SU-DHL-6 (cell line): ENCODE measurements at regions not wholly inside any gene's neighbourhood (a gene's known extent, or its start where the extent isn't known, plus 50 kb on each side); places are given as distances from the start of the nearest gene placed in this dataset.

Source experiments
- H2AFZ ChIP-seq: fragments of 200-600 bp; sonication (generic); 2 replicates; pipeline ENCODE4 v1.6.1; 2014; ENCODE audit warnings: low read depth, mild to moderate bottlenecking, moderate library complexity, mixed read lengths, antibody characterized with exemption, low read length; ENCODE audit not compliant: severe bottlenecking
- H3F3A ChIP-seq: fragments of 200-600 bp; shearing (Covaris generic); 2 replicates; pipeline ENCODE4 v1.6.0; 2016; ENCODE audit warnings: antibody characterized with exemption, mild to moderate bottlenecking; ENCODE audit not compliant: insufficient read depth
- H3K27ac ChIP-seq: fragments of 200-600 bp; sonication (generic); 2 replicates; pipeline ENCODE4 v1.5.1; 2016; ENCODE audit warnings: low read depth, mild to moderate bottlenecking, low read length, moderate library complexity, mixed read lengths
- H3K27me3 ChIP-seq: fragments of 200-600 bp; sonication (generic), shearing (Covaris generic); 2 replicates; pipeline ENCODE4 v1.6.0; 2014; ENCODE audit warnings: mild to moderate bottlenecking, low read length
- H3K36me3 ChIP-seq: fragments of 200-600 bp; sonication (generic); 2 replicates; pipeline ENCODE4 v1.6.1; 2014; ENCODE audit warnings: mild to moderate bottlenecking, low read length, mixed read lengths
- H3K4me2 ChIP-seq: fragments of 300-600, 200-600 bp; shearing (Covaris generic), sonication (generic); 2 replicates; pipeline ENCODE4 v1.6.0; 2014; ENCODE audit warnings: low read length, low read depth, mild to moderate bottlenecking; ENCODE audit not compliant: poor library complexity, severe bottlenecking
- H3K4me3 ChIP-seq: fragments of 200-600 bp; sonication (generic); 2 replicates; pipeline ENCODE4 v1.5.1; 2014; ENCODE audit warnings: antibody characterized with exemption, low read length, mild to moderate bottlenecking, mixed read lengths; ENCODE audit not compliant: insufficient read depth, poor library complexity, severe bottlenecking
- H3K79me2 ChIP-seq: fragments of 200-600 bp; sonication (generic); 2 replicates; pipeline ENCODE4 v1.6.1; 2014; ENCODE audit warnings: mild to moderate bottlenecking, low read length, moderate library complexity; ENCODE audit not compliant: insufficient read depth
- H3K9ac ChIP-seq: fragments of 200-600 bp; sonication (generic); 2 replicates; pipeline ENCODE4 v1.7.0; 2014; ENCODE audit warnings: mild to moderate bottlenecking, low read length
- H3K9me2 ChIP-seq: fragments of 200-600 bp; sonication (generic); replicated peaks from 2 replicates; pipeline ENCODE4 v1.6.1; 2014; ENCODE audit warnings: low read length; ENCODE audit not compliant: insufficient read depth
- H3K9me3 ChIP-seq: fragments of 200-600 bp; sonication (generic); 2 replicates; pipeline ENCODE4 v1.6.1; 2014; ENCODE audit warnings: low read length, mixed read lengths; ENCODE audit not compliant: insufficient read depth
- H4K20me1 ChIP-seq: fragments of 200-600 bp; sonication (generic); 2 replicates; pipeline ENCODE4 v1.6.1; 2014; ENCODE audit warnings: low read depth, mild to moderate bottlenecking, antibody characterized with exemption, low read length, moderate library complexity, mixed read lengths
- CTCF ChIP-seq: fragments of 200-600 bp; sonication (generic); IDR thresholded peaks from one replicate; pipeline ENCODE4 v1.5.1; 2017; ENCODE audit warnings: antibody characterized with exemption, mild to moderate bottlenecking, low read length, moderate library complexity; ENCODE audit not compliant: insufficient read depth, poor library complexity, severe bottlenecking
- EZH2phosphoT487 ChIP-seq: fragments of 200-600 bp; sonication (generic), shearing (Covaris generic); conservative IDR thresholded peaks from 2 replicates; pipeline ENCODE4 v1.6.1; 2018; ENCODE audit warnings: mild to moderate bottlenecking, antibody characterized with exemption, low read length, moderate library complexity, mixed read lengths

- Histone ChIP-seq H3F3A (no peaks in the 10 kb centered on the region), H3K4me3 (no peak overlapping the region), H3K9me2 (no peaks in the 10 kb centered on the region), H3K79me2 (no peaks in the 10 kb centered on the region), H2AFZ (no peak overlapping the region), H3K4me2 (no peak overlapping the region), H3K36me3 (no peaks in the 10 kb centered on the region), H3K27ac (no peak overlapping the region), H3K27me3 (no peaks in the 10 kb centered on the region), H3K9me3 (no peaks in the 10 kb centered on the region), H3K9ac (no peak overlapping the region), H4K20me1 (no peaks in the 10 kb centered on the region)
- TF ChIP-seq CTCF (no peak), EZH2phosphoT487 (no peak)
Measured at GRCh38 chr22:26757496-26757895, 100.1 kb downstream of the MIAT start.

GRCh38 chr22:26762503-26763472 lies 105.4 kb downstream of the MIAT start:
- H3F3A ChIP-seq = no peaks in the 10 kb centered on the region
- H3K9ac ChIP-seq = no peak overlapping the region
- H3K36me3 ChIP-seq = no peaks in the 10 kb centered on the region
- no peak overlapping the region for H2AFZ ChIP-seq
- H3K9me2 ChIP-seq = no peaks in the 10 kb centered on the region
- H3K4me2 ChIP-seq = no peak overlapping the region
- H3K4me3 ChIP-seq = no peak overlapping the region
- no peaks in the 10 kb centered on the region for H3K27me3 ChIP-seq
- no peak overlapping the region for H3K27ac ChIP-seq
- H3K79me2 ChIP-seq = no peaks in the 10 kb centered on the region
- H4K20me1 ChIP-seq = no peaks in the 10 kb centered on the region
- no peak for TF ChIP-seq EZH2phosphoT487
- no peak for TF ChIP-seq CTCF
- no peaks in the 10 kb centered on the region for H3K9me3 ChIP-seq

GRCh38 chr22:26763633-26764361 lies 106.4 kb downstream of the MIAT start:
- Histone ChIP-seq H3F3A (no peaks in the 10 kb centered on the region), H3K27ac (no peak overlapping the region), H3K9me3 (no peaks in the 10 kb centered on the region), H3K4me2 (no peak overlapping the region), H4K20me1 (no peaks in the 10 kb centered on the region), H3K9me2 (no peaks in the 10 kb centered on the region), H2AFZ (no peak overlapping the region), H3K4me3 (no peak overlapping the region), H3K79me2 (no peaks in the 10 kb centered on the region), H3K36me3 (no peaks in the 10 kb centered on the region), H3K9ac (no peak overlapping the region), H3K27me3 (no peaks in the 10 kb centered on the region)
- no peak for TF ChIP-seq EZH2phosphoT487
- TF ChIP-seq CTCF = no peak
